HG02852 (cell line): ENCODE measurements at regions not wholly inside any gene's neighbourhood (a gene's known extent, or its start where the extent isn't known, plus 50 kb on each side); places are given as distances from the start of the nearest gene placed in this dataset.
"Not testable (repeated sequence)": the region's sequence is repeated elsewhere in the genome, so short reads cannot be mapped to it uniquely, and the experiment has no call there.

Experiments used
- ATAC-seq: cut with Tn5 transposase; IDR thresholded peaks from one replicate; pipeline ENCODE4 v1.9.1; 2021; ENCODE audit warnings: mild to moderate bottlenecking, moderate library complexity; ENCODE audit not compliant: unreplicated experiment

DNA sequence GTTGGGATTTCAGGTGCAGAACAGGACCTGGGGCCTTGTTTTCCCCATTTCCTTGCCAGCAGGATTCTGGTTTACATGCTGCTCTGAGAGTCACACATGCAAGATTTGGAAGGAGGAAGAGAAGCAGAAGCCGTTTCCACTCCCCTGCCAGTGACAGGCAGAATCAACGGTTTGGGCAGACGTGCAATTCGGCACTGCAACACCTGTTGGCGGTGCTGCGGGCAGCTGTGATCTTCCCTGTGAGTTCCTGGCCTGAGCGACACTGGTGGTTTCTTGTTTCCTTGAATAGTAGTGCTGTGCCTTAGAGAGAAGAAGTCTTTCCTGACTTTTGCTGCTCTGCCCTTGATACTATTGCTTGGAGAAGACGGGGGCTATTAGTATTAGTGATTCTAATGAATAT lies 1126.2 kb downstream of the TYW1 start:
- ATAC-seq, result no peak

- no peak for ATAC-seq
Measured at GRCh38 chr7:68125168-68125567, 1128.5 kb downstream of the TYW1 start.

DNA sequence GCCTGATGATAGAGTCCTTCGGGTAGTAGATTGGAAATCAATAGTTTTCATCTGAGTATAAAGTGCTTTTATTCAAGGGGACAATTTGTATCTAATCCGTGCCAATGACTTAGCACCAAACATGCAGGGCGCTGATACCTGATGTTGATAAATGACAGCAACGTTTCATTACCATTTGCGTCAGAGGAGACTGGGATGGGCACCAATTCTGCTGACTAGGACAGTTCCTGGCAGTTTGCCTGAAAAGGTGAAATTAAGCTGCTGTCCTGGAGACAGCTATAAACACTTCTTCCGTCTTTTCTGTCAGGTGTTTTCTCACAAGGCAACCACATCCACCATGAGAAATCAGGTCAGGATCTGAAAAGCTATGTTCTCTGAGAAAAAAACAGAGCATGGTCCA lies 1136.4 kb downstream of the TYW1 start:
- no peak for ATAC-seq

DNA sequence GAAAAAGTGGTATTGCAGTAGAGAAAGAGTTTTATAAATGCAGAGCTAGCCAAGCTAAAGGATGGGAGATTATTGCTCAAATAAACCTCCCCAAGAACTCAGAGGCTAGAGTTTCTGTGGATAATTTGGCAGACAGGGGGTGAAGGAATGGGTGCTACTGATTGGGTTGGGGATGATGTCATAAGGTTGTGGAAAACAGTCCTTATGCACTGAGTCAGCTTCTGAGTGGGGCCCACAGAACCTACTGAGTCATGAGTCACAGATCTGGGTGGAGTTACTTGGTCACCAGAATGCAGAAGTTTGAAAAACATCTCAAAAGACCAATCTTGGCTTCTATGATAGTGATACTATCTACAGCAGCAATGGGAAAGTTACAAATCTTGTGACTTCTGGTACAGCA lies 1146.7 kb downstream of the TYW1 start:
- ATAC-seq, result no peak

- ATAC-seq, result no peak
Measured at GRCh38 chr7:68146983-68147382, 1150.3 kb downstream of the TYW1 start.

DNA sequence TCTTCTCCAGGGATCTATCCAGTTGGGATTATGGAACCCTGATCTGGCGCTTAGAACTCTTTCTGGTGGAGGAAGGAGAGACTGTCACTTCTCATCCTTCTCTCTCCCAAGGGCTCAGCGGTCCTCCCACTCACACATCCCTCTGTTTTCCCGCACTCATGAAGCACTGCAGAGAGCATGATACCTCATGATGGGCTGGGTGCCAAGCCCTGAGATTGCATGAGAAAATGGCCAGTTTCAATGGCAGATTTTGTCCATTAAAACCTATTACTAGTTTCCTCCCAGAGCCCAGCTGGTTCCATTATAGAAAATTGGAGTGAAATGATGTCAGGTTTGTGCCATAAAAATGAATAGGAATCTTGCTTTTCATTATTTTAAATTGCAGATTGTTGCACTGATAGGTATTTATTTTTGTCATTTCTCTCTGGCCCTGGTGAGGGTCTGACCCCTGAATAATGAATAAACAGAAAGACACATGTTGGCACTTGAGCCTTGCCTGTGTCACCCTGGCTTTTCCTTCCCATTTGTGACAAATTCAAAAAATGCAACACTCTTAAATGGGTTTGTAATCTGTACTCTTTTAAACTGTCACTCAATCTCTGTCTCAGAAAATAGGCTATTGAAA lies 1151.1 kb downstream of the TYW1 start:
- no peak for ATAC-seq

DNA sequence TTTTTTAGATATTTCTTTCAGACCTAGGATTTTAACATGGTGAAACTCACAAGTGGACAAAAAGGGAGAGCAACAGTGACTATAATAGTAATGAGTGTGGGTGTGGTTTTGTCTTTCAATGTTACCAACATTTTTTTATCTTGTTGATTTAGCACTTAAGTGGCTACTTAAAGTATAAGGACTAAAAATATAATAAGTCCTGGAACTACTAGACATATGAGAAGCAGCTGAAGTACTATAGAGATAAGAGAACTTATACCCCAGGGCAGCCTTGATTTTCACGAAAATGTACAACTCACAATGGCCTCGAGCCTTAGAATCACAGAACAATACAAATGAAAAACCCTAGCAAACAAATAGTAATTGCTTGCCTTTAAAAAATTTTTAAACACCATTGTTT lies 1151.8 kb downstream of the TYW1 start:
- ATAC-seq, result no peak

- ATAC-seq, result no peak
Measured at GRCh38 chr7:68152205-68152604, 1155.6 kb downstream of the TYW1 start.

GRCh38 chr7:68155676-68156075 lies 1159.0 kb downstream of the TYW1 start:
- no peak for ATAC-seq

DNA sequence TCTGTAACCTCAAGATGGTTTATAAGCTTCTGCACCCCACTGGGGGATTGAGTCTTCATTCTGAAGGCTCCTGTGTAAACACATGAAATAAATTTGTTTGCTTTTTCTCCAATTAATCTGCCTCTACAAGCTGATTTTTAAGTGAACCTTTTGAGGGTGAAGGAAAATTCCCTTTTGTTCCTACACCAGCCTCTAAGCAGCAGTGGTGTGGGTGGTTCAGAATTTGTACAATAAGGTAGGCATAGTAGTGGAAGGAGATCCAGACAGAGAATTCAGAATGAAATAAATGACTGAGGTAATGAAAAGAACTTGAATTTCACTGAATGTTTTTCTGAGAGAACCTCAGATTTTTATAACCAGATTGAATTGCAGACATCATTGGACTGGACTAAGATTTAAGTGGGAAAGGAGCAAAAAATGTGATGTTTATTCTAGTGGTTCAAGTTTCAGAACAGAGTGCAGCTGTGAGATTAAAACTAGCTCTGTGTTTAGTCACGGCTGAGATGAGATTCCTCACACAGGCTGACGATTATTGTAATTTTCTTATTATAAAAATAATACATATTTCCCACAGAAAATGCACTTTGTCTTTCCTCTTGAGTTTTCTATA lies 1162.2 kb downstream of the TYW1 start:
- ATAC-seq, result no peak

- ATAC-seq, result no peak
Measured at GRCh38 chr7:68162712-68163111, 1166.1 kb downstream of the TYW1 start.

DNA sequence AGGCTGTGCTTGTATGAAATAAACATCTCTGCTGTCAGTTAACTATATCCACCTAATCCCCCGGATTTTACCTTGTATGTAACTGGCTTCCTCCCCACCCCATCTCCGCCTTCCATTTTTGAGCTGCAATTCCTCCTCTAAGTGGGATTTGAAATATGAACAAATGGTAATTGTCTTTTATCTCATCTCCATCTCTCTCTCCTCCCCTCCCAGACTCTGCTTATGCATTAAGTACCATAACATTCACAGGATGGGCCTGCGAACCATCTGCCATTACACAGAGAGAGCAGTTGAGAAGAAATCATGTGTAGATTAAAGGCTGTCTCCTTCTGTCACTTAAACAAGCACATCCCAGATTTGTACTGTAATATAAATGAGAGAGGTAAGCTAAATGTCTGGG lies 1169.9 kb downstream of the TYW1 start:
- no peak for ATAC-seq

- ATAC-seq, result no peak
Measured at GRCh38 chr7:68173513-68173912, 1176.9 kb downstream of the TYW1 start.

GRCh38 chr7:68176974-68177373 lies 1180.3 kb downstream of the TYW1 start:
- ATAC-seq, result no peak

- no peak for ATAC-seq
Measured at GRCh38 chr7:68180761-68181160, 1184.1 kb downstream of the TYW1 start.

GRCh38 chr7:68183176-68183575 lies 1186.5 kb downstream of the TYW1 start:
- ATAC-seq, result no peak

DNA sequence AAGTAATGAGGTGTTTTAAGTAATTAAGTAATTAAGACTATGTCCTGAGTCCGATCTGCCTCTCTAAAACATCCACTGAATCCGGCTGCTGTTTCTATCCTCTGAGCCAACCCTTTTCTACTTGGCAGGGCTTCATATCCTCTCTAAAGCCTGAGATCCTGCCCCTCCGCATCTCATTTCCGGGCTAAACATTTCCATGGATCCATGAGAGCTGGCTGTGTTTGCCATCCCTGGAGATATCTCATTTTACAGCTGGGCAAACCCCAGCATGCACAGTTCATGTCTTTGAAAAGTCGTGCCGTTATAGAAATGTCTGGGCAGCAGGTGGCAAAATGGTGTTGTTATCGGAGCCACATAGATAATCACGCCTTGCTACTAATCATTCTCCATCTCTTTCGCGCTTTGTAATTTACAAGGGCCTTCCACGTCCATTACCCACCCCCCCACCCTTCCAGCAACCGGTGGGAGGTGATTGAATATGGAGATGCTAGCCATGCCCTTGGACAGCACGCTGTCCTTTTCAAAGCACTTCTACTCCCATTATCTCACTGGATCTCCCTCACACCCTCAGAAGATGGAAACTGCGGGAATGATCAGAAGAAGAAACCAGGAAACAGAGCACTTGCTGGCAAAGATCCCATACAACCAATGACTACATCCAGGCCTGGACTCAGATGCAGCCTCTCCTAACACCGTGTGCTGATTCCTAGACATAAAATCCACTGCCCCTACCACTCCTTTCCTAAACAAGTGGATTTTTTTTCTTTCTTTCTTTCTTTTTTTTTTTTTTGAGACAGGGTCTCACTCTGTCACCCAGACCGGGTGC lies 1189.2 kb downstream of the TYW1 start:
- ATAC-seq, result no peak

- ATAC-seq, result no peak
Measured at GRCh38 chr7:68187532-68187931, 1190.9 kb downstream of the TYW1 start.

GRCh38 chr7:68192941-68193340 lies 1196.3 kb downstream of the TYW1 start:
- ATAC-seq, result no peak

GRCh38 chr7:68195642-68196041 lies 1199.0 kb downstream of the TYW1 start:
- not testable (repeated sequence) for ATAC-seq

DNA sequence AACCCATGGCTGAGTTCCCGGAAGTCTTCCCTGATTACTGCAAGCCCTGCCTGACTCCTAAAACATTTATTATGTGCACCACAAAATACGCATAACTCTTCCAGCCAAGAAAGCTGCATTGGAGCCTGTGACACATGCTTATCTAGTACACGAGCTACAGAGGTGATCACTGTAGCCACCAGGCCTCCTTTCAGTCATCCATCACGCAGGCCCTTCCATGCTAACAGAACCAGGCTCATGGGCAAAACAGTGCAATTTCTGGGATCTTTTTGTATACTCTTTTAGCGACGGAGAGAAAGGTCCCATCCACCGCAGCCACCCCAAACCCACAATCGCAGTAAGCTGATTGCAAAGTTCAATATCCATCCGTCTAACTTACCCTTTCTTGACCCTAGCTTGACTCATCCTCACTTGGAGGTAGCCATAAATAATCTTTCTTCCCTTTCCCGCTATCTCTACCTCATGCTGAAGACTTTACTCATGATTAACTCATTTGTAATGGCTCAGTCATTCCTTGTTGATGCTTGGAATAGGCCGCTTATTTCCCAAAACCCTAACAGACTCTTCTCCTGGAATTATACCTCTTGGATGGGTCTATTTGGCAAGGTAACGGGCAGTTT lies 1203.5 kb downstream of the TYW1 start:
- ATAC-seq, result no peak

DNA sequence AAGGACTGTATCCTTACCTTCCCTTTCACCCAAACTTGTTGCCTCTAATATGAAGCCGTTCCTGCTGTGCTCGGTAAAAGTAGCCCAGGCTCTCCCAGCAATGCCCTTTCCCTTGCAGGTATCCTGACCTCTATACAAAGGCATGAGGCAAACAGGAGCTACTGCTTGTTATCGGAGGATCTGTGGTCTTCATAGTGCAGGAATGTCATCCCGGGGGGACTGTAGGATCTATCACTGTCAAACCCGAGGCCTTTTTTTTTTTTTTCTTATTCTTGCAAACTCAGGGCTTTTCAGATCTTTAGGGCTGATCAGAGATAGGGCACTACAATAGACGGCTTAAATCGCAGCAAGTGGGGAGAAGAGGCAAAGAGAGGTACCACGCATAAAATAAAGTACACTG lies 1206.6 kb downstream of the TYW1 start:
- ATAC-seq, result no peak
